ENCODE measurements at regions not wholly inside any gene's neighbourhood (a gene's known extent, or its start where the extent isn't known, plus 50 kb on each side); places are given as distances from the start of the nearest gene placed in this dataset.

GRCh38 chr1:56263908-56264307 is 315.5 kb downstream of the PLPP3 start (continued):
- TF ChIP-seq, protein P1, sequence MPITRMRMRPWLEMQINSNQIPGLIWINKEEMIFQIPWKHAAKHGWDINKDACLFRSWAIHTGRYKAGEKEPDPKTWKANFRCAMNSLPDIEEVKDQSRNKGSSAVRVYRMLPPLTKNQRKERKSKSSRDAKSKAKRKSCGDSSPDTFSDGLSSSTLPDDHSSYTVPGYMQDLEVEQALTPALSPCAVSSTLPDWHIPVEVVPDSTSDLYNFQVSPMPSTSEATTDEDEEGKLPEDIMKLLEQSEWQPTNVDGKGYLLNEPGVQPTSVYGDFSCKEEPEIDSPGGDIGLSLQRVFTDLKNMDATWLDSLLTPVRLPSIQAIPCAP (CRISPR knock-in tag; IDR thresholded peaks at IDR 0.05) = no peak

GRCh38 chr1:56258371-56258770 is 321.0 kb downstream of the PLPP3 start:
- H3K27ac Mint-ChIP-seq = no peak overlapping the region
- H3K27me3 Mint-ChIP-seq (ENCODE audit: low read depth) = no peaks in the 10 kb centered on the region
- ATAC-seq = no peak
- no peak for DNase-seq (ENCODE audit: low spot score)
- CTCF ChIA-PET = no interaction called here
- no peak overlapping the region for H3K4me3 Mint-ChIP-seq
- POLR2A ChIA-PET = no interaction called here
- peaks cover 14% of the 10 kb centered on the region for H3K9me3 Mint-ChIP-seq
- peaks cover 11% of the 10 kb centered on the region for H3K4me1 Mint-ChIP-seq
- peaks cover 4% of the 10 kb centered on the region; the same call in 1 of the 2 replicates for H3K36me3 Mint-ChIP-seq
- TF ChIP-seq AFF4 (CRISPR knock-in tag; IDR thresholded peaks at IDR 0.05; ENCODE audit: borderline replicate concordance) = no peak
- TF ChIP-seq, protein P2, sequence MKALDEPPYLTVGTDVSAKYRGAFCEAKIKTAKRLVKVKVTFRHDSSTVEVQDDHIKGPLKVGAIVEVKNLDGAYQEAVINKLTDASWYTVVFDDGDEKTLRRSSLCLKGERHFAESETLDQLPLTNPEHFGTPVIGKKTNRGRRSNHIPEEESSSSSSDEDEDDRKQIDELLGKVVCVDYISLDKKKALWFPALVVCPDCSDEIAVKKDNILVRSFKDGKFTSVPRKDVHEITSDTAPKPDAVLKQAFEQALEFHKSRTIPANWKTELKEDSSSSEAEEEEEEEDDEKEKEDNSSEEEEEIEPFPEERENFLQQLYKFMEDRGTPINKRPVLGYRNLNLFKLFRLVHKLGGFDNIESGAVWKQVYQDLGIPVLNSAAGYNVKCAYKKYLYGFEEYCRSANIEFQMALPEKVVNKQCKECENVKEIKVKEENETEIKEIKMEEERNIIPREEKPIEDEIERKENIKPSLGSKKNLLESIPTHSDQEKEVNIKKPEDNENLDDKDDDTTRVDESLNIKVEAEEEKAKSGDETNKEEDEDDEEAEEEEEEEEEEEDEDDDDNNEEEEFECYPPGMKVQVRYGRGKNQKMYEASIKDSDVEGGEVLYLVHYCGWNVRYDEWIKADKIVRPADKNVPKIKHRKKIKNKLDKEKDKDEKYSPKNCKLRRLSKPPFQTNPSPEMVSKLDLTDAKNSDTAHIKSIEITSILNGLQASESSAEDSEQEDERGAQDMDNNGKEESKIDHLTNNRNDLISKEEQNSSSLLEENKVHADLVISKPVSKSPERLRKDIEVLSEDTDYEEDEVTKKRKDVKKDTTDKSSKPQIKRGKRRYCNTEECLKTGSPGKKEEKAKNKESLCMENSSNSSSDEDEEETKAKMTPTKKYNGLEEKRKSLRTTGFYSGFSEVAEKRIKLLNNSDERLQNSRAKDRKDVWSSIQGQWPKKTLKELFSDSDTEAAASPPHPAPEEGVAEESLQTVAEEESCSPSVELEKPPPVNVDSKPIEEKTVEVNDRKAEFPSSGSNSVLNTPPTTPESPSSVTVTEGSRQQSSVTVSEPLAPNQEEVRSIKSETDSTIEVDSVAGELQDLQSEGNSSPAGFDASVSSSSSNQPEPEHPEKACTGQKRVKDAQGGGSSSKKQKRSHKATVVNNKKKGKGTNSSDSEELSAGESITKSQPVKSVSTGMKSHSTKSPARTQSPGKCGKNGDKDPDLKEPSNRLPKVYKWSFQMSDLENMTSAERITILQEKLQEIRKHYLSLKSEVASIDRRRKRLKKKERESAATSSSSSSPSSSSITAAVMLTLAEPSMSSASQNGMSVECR (CRISPR knock-in tag; IDR thresholded peaks at IDR 0.05; ENCODE audit: borderline replicate concordance) = no peak

DNA sequence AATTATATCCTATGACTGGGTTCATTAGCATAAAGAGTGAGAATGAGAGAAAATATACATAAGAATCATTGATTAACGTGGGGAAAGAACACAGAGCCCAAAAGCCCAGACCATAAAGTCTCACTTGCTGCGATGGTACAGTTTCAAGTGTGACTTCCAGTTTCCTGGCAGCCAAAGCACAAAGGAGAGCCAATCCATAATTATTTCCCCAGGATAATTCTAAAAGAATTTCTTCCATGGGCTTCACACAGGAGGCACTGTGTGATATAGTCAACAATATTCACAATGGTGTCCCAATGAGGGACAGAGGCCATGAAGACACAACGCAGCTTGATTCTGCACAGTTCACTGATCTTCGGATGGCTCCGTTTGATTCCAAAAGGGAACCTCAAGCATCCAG is 321.6 kb downstream of the PLPP3 start:
- TF ChIP-seq TEAD4 (CRISPR knock-in tag; IDR thresholded peaks at IDR 0.05) = no peak
- TF ChIP-seq SMAD4 (CRISPR knock-in tag; IDR thresholded peaks at IDR 0.05) = no peak
- no peak for TF ChIP-seq MAX (CRISPR knock-in tag; IDR thresholded peaks at IDR 0.05)
- TF ChIP-seq ZNF671 (CRISPR knock-in tag; IDR thresholded peaks at IDR 0.05) = no peak
- TF ChIP-seq TCF7 (CRISPR knock-in tag; IDR thresholded peaks at IDR 0.05; ENCODE audit: low read depth) = no peak
- TF ChIP-seq ATF1 (CRISPR knock-in tag; IDR thresholded peaks at IDR 0.05) = no peak
- no peak for TF ChIP-seq NFYB (CRISPR knock-in tag; conservative IDR thresholded peaks at IDR 0.05; ENCODE audit: low read depth)
- no peak for TF ChIP-seq EMX1 (CRISPR knock-in tag; IDR thresholded peaks at IDR 0.05)
- TF ChIP-seq ELF4 (CRISPR knock-in tag; IDR thresholded peaks at IDR 0.05; ENCODE audit: low read depth) = no peak
- Mint-ChIP-seq H3K36me3 (peaks cover 4% of the 10 kb centered on the region; the same call in 1 of the 2 replicates), H3K4me3 (no peak overlapping the region), H3K27ac (no peak overlapping the region), H3K27me3 (ENCODE audit: low read depth) (no peaks in the 10 kb centered on the region), H3K9me3 (peaks cover 14% of the 10 kb centered on the region), H3K4me1 (peaks cover 11% of the 10 kb centered on the region)
- CTCF ChIA-PET = no interaction called here
- no peak for ATAC-seq
- POLR2A ChIA-PET = no interaction called here
- DNase-seq (ENCODE audit: low spot score) = no peak
